Stimulated activated CD4-positive, alpha-beta T cell treated with anti-CD3 and anti-CD28 coated beads, Interleukin-4, amount 100 ng/mL, for 4 hours (primary cell): ENCODE measurements at regions not wholly inside any gene's neighbourhood (a gene's known extent, or its start where the extent isn't known, plus 50 kb on each side); places are given as distances from the start of the nearest gene placed in this dataset.
"Not testable (repeated sequence)": the region's sequence is repeated elsewhere in the genome, so short reads cannot be mapped to it uniquely, and the experiment has no call there.

ENCODE experiments used
- DNase-seq, 2 experiments: peaks; one replicate each; pipeline ENCODE4 v3.0.0-alpha.2; 2020

DNA sequence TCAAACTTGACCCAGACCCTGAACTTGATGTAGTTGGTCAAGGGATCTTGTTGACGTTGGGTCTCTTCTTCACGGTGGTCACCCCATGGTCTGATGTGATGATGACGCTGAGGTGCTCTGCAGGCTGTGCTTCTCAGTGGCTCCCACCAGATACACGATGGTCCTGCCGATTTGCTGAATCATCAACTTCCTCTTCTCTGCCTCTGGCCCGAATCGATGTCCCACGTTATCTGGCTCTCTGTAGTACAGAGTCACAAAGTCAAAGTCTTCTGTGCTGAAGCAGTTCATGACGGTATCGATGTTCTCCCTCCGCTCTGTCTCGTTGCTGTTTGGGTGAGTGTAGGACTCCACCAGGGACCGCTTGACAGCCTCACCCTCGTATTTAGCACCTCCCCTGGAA, 58.5 kb upstream of the ZNF195 start:
- DNase-seq, result not testable (repeated sequence)

DNA sequence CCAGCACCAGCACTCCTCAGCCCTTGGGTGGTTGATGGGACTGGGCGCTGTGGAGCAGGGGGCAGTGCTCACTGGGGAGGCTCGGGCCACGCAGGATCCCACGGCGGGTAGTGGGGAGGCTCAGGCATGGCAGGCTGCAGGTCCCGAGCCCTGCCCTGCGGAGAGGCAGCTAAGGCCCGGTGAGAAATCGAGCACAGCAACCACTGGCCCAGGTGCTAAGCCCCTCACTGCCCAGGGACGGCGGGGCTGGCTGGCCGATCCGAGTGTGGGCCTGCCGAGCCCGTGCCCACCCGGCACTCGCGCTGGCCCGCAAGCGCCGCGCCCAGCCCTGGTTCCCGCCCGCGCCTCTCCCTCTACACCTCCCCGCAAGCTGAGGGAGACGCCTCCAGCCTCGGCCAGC, 56.0 kb upstream of the ZNF195 start:
- DNase-seq, result no peak

DNA sequence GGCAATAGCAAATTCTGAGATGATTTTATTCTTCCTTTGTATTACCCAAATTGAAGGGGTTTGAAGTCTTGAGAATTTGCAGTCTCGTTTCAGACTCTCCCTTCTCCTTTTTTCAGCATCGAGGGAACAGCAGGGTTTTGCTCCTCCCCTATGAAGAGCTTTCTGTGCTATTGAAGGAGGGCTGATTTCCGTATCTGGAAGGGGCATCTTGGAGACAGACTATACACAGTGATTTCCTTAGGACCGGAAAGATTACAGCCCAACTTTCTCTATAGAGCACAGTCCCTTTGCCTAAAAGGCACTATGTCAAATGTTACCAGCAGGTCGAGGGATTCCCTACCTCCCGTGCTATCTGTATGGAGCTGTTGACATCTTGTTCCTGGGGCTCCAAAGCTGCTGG, 50.2 kb upstream of the ZNF195 start:
- not testable (repeated sequence) for DNase-seq
